Right lobe of liver (tissue), 4 donors: ENCODE measurements at regions not wholly inside any gene's neighbourhood (a gene's known extent, or its start where the extent isn't known, plus 50 kb on each side); places are given as distances from the start of the nearest gene placed in this dataset.

ENCODE experiments used
- CTCF ChIP-seq, 4 donors: fragments of 200-600 bp in 3 of 4; fragments of 450-650 bp in 1 of 4; IDR thresholded peaks; one replicate each; pipeline versions ENCODE4 v1.5.1 to v1.8.0; 2016 to 2022; ENCODE audit warnings: antibody characterized with exemption in 4 of 4, mild to moderate bottlenecking in 2 of 4
- POLR2A ChIP-seq: fragments of 450-650 bp; IDR thresholded peaks from one replicate; pipeline ENCODE4 v1.6.1; 2017; ENCODE audit warnings: antibody characterized with exemption, mild to moderate bottlenecking
- donor health status: DM: no; HTN: no; CAD: no.
- donor health status: DM: no; HTN: no; CAD: no.
- donor health status: DM: no; HTN: yes; CAD: no.

GRCh38 chr16:9331503-9331902 is 240.1 kb downstream of the HAPSTR1 start:
- TF ChIP-seq CTCF (IDR thresholded peaks at IDR 0.05) (no peak), POLR2A (no peak)
